Stimulated activated CD8-positive, alpha-beta memory T cell treated with anti-CD3 and anti-CD28 coated beads, Interleukin-4, amount 100 ng/mL, for 4 hours (primary cell): ENCODE measurements at regions not wholly inside any gene's neighbourhood (a gene's known extent, or its start where the extent isn't known, plus 50 kb on each side); places are given as distances from the start of the nearest gene placed in this dataset.

Source experiments
- DNase-seq, 2 donors: peaks; one replicate each; pipeline ENCODE4 v3.0.0-alpha.2; 2020; ENCODE audit warnings: low read depth in 2 of 2, low spot score in 1 of 2

GRCh38 chr21:23384679-23385078 lies 2222.6 kb downstream of the MRPL39 start:
- DNase-seq = no peak

GRCh38 chr21:23374155-23374554 lies 2233.1 kb downstream of the MRPL39 start:
- DNase-seq = no peak

- no peak for DNase-seq
These were observed 2250.4 kb downstream of the MRPL39 start for GRCh38 chr21:23356905-23357304.

GRCh38 chr21:23316190-23316589 lies 2291.1 kb downstream of the MRPL39 start:
- DNase-seq = no peak

- no peak for DNase-seq
These were observed 2298.5 kb downstream of the MRPL39 start for GRCh38 chr21:23308741-23309140.

- no peak for DNase-seq
These were observed 2300.2 kb downstream of the MRPL39 start for GRCh38 chr21:23307065-23307464.

- no peak for DNase-seq
These were observed 2294.1 kb downstream of the NCAM2 start for GRCh38 chr21:23292292-23292691.

GRCh38 chr21:23281917-23282316 lies 2283.7 kb downstream of the NCAM2 start:
- DNase-seq = no peak

GRCh38 chr21:23249760-23250159 lies 2251.6 kb downstream of the NCAM2 start:
- DNase-seq = no peak

GRCh38 chr21:23247334-23247733 lies 2249.1 kb downstream of the NCAM2 start:
- DNase-seq = no peak

- DNase-seq = no peak
These were observed 2247.0 kb downstream of the NCAM2 start for GRCh38 chr21:23245255-23245654.

- DNase-seq = no peak
These were observed 2225.7 kb downstream of the NCAM2 start for GRCh38 chr21:23223882-23224281.

GRCh38 chr21:23218667-23219066 lies 2220.5 kb downstream of the NCAM2 start:
- no peak for DNase-seq

- no peak for DNase-seq
These were observed 2219.4 kb downstream of the NCAM2 start for GRCh38 chr21:23217597-23217996.

- DNase-seq = no peak
These were observed 2217.1 kb downstream of the NCAM2 start for GRCh38 chr21:23215261-23215660.
